DND-41 (cell line): ENCODE measurements at regions not wholly inside any gene's neighbourhood (a gene's known extent, or its start where the extent isn't known, plus 50 kb on each side); places are given as distances from the start of the nearest gene placed in this dataset.

ENCODE experiments used
- CTCF ChIP-seq: IDR thresholded peaks from 2 replicates; pipeline ENCODE4 v1.5.1; 2012; ENCODE audit warnings: borderline replicate concordance, low read length, moderate library complexity, mild to moderate bottlenecking; ENCODE audit not compliant: poor library complexity, severe bottlenecking; ENCODE audit errors: extremely low read depth
- EZH2 ChIP-seq: IDR thresholded peaks from 3 replicates; pipeline ENCODE4 v1.6.1; 2012; ENCODE audit warnings: borderline replicate concordance, low read depth, mild to moderate bottlenecking, moderate library complexity, low read length, inconsistent platforms; ENCODE audit not compliant: severe bottlenecking

GRCh38 chr16:65318590-65319257 lies 196.9 kb upstream of the CDH11 start:
- TF ChIP-seq CTCF (no peak), EZH2 (no peak)
